ENCODE measurements at regions not wholly inside any gene's neighbourhood (a gene's known extent, or its start where the extent isn't known, plus 50 kb on each side); places are given as distances from the start of the nearest gene placed in this dataset.

DNA sequence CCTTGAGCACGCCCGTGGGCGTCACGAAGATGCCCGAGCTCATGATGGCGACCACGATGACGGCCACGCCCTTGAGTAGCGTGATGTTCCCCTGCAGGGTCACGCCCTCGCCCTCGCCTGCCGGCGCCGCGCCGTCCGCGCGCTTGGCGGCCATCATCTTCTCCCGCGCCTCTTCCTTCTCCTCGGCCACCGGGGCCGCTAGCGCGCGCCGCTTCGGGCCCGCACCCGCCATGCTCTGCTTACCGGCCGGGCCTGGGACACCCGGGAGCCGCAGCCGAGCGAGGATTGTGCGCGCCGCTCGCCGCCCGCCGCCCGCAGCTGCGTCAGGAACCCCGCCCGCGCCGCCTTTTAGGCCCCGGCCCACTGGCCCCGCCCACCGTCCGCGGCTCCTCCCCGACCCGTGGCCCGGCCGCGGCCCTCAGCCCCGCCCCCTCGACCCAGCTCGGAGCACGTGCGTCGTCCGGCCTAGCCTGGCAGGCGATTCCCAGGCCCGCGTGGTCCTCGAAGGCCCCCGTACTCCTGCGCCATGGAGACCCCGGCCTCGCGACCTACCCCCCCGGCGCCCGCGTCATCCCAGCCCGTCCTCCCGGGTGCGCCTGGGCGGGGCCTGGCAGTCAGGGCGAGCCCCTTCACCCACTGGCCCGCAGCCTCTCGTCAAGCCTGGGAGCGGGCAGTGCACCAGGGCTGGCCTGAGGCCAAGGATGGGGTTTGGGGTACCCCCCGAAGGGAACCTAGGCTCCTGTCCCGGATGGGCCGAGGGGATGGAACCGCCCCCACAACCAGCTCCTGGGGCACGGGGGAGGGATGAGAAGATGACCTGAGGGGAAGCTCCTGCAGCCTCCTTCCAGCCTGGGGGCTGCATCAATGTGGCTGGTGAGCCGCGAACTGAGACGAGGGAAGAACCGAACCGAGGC is 79.0 kb upstream of the METTL9 start (continued):
- TF ChIP-seq, protein P1, sequence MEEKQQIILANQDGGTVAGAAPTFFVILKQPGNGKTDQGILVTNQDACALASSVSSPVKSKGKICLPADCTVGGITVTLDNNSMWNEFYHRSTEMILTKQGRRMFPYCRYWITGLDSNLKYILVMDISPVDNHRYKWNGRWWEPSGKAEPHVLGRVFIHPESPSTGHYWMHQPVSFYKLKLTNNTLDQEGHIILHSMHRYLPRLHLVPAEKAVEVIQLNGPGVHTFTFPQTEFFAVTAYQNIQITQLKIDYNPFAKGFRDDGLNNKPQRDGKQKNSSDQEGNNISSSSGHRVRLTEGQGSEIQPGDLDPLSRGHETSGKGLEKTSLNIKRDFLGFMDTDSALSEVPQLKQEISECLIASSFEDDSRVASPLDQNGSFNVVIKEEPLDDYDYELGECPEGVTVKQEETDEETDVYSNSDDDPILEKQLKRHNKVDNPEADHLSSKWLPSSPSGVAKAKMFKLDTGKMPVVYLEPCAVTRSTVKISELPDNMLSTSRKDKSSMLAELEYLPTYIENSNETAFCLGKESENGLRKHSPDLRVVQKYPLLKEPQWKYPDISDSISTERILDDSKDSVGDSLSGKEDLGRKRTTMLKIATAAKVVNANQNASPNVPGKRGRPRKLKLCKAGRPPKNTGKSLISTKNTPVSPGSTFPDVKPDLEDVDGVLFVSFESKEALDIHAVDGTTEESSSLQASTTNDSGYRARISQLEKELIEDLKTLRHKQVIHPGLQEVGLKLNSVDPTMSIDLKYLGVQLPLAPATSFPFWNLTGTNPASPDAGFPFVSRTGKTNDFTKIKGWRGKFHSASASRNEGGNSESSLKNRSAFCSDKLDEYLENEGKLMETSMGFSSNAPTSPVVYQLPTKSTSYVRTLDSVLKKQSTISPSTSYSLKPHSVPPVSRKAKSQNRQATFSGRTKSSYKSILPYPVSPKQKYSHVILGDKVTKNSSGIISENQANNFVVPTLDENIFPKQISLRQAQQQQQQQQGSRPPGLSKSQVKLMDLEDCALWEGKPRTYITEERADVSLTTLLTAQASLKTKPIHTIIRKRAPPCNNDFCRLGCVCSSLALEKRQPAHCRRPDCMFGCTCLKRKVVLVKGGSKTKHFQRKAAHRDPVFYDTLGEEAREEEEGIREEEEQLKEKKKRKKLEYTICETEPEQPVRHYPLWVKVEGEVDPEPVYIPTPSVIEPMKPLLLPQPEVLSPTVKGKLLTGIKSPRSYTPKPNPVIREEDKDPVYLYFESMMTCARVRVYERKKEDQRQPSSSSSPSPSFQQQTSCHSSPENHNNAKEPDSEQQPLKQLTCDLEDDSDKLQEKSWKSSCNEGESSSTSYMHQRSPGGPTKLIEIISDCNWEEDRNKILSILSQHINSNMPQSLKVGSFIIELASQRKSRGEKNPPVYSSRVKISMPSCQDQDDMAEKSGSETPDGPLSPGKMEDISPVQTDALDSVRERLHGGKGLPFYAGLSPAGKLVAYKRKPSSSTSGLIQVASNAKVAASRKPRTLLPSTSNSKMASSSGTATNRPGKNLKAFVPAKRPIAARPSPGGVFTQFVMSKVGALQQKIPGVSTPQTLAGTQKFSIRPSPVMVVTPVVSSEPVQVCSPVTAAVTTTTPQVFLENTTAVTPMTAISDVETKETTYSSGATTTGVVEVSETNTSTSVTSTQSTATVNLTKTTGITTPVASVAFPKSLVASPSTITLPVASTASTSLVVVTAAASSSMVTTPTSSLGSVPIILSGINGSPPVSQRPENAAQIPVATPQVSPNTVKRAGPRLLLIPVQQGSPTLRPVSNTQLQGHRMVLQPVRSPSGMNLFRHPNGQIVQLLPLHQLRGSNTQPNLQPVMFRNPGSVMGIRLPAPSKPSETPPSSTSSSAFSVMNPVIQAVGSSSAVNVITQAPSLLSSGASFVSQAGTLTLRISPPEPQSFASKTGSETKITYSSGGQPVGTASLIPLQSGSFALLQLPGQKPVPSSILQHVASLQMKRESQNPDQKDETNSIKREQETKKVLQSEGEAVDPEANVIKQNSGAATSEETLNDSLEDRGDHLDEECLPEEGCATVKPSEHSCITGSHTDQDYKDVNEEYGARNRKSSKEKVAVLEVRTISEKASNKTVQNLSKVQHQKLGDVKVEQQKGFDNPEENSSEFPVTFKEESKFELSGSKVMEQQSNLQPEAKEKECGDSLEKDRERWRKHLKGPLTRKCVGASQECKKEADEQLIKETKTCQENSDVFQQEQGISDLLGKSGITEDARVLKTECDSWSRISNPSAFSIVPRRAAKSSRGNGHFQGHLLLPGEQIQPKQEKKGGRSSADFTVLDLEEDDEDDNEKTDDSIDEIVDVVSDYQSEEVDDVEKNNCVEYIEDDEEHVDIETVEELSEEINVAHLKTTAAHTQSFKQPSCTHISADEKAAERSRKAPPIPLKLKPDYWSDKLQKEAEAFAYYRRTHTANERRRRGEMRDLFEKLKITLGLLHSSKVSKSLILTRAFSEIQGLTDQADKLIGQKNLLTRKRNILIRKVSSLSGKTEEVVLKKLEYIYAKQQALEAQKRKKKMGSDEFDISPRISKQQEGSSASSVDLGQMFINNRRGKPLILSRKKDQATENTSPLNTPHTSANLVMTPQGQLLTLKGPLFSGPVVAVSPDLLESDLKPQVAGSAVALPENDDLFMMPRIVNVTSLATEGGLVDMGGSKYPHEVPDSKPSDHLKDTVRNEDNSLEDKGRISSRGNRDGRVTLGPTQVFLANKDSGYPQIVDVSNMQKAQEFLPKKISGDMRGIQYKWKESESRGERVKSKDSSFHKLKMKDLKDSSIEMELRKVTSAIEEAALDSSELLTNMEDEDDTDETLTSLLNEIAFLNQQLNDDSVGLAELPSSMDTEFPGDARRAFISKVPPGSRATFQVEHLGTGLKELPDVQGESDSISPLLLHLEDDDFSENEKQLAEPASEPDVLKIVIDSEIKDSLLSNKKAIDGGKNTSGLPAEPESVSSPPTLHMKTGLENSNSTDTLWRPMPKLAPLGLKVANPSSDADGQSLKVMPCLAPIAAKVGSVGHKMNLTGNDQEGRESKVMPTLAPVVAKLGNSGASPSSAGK (IDR thresholded peaks at IDR 0.05): peak; percentile 99
- TF ChIP-seq, protein P2, sequence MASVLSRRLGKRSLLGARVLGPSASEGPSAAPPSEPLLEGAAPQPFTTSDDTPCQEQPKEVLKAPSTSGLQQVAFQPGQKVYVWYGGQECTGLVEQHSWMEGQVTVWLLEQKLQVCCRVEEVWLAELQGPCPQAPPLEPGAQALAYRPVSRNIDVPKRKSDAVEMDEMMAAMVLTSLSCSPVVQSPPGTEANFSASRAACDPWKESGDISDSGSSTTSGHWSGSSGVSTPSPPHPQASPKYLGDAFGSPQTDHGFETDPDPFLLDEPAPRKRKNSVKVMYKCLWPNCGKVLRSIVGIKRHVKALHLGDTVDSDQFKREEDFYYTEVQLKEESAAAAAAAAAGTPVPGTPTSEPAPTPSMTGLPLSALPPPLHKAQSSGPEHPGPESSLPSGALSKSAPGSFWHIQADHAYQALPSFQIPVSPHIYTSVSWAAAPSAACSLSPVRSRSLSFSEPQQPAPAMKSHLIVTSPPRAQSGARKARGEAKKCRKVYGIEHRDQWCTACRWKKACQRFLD (CRISPR knock-in tag; IDR thresholded peaks at IDR 0.05): peak; percentile 93
- TF ChIP-seq E2F3 (CRISPR knock-in tag; IDR thresholded peaks at IDR 0.05) (peak; percentile 69; the same call in 1 of the 2 replicates), KLF6 (CRISPR knock-in tag; IDR thresholded peaks at IDR 0.05; ENCODE audit: borderline replicate concordance) (peak; percentile 83; the same call in 1 of the 2 replicates), CCNT2 (IDR thresholded peaks at IDR 0.05; ENCODE audit: borderline replicate concordance, extremely low read depth, insufficient read length, low read depth, low read length) (peak; percentile 54), NEUROD1 (IDR thresholded peaks at IDR 0.05; ENCODE audit: borderline replicate concordance, low read depth, low read length, partially characterized antibody) (peak; percentile 17), CXXC5 (CRISPR knock-in tag; IDR thresholded peaks at IDR 0.05) (peak; percentile 97), RB1 (IDR thresholded peaks at IDR 0.05; ENCODE audit: low read depth) (peak; percentile 67; the same call in 1 of the 2 replicates), ZNF175 (CRISPR knock-in tag; IDR thresholded peaks at IDR 0.05; ENCODE audit: low read depth) (peak; percentile 91), GTF2A2 (tag; IDR thresholded peaks at IDR 0.05) (0 out of 2 replicates have a peak, but pooled peaks have one; percentile 35), NFIC (IDR thresholded peaks at IDR 0.05) (peak; percentile 69)
- TF ChIP-seq, protein P3, sequence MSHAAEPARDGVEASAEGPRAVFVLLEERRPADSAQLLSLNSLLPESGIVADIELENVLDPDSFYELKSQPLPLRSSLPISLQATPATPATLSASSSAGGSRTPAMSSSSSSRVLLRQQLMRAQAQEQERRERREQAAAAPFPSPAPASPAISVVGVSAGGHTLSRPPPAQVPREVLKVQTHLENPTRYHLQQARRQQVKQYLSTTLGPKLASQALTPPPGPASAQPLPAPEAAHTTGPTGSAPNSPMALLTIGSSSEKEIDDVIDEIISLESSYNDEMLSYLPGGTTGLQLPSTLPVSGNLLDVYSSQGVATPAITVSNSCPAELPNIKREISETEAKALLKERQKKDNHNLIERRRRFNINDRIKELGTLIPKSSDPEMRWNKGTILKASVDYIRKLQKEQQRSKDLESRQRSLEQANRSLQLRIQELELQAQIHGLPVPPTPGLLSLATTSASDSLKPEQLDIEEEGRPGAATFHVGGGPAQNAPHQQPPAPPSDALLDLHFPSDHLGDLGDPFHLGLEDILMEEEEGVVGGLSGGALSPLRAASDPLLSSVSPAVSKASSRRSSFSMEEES (CRISPR knock-in tag; IDR thresholded peaks at IDR 0.05): peak; percentile 2; the same call in 1 of the 2 replicates
